K562 (cell line): ENCODE measurements at regions not wholly inside any gene's neighbourhood (a gene's known extent, or its start where the extent isn't known, plus 50 kb on each side); places are given as distances from the start of the nearest gene placed in this dataset.

Experiments used
- ATAC-seq: fragments of 200-7000 bp; cut with Tn5 transposase; 3 replicates; pipeline ENCODE4 v1.9.1; 2020; ENCODE audit warnings: moderate library complexity
- BruUV-seq: library from RNA; stranded (reverse); fragments of 400-500 nt; replicated peaks from 2 replicates; lab custom pipeline; 2021; lab: Mats Ljungman, UMichigan
- CTCF ChIA-PET: fragments of 300-600 bp; formaldehyde crosslinking; extraction: SDS; loops from one replicate; lab custom pipeline; 2021; ENCODE audit warnings: low intra/inter-chr PET ratio; lab: Yijun Ruan, JAX
- POLR2A ChIA-PET: fragments of 300-600, 350-650 bp; sonication (Branson Sonifier 250); formaldehyde crosslinking; extraction: SDS; loops from one replicate; lab custom pipeline; 2021; ENCODE audit warnings: antibody characterized with exemption, inconsistent platforms; lab: Yijun Ruan, JAX
- DNase-seq, 4 experiments: peaks; one replicate each; pipeline versions ENCODE4 v3.0.0 to v3.0.0-alpha.2; 2011 to 2018; ENCODE audit warnings: low spot score in 3 of 4, mixed read lengths in 3 of 4; ENCODE audit errors: extremely low read depth in 1 of 4
- FAIRE-seq: peaks from 2 replicates; lab custom pipeline; 2011; peaks lifted over from hg19 to GRCh38; lab: Jason Lieb, UNC
- H2AFZ ChIP-seq: 2 replicates; pipeline ENCODE4 v1.6.0; 2011; ENCODE audit warnings: low read depth, low read length, control low read depth, inconsistent platforms
- H3K27ac ChIP-seq: fragments of 200-600 bp; 3 replicates; pipeline ENCODE4 v1.8.0; 2011; ENCODE audit warnings: low read depth, mild to moderate bottlenecking, control low read depth, inconsistent platforms, low read length, moderate library complexity, mixed read lengths; ENCODE audit errors: extremely low read depth
- H3K27me3 ChIP-seq, 2 experiments: fragments of 300-600 bp in 1 of 2; 2 replicates in 1 of 2; 3 replicates in 1 of 2; pipeline versions ENCODE4 v1.6.0 to v1.8.0; 2011; ENCODE audit warnings: inconsistent platforms in 2 of 2, low read length in 2 of 2, mild to moderate bottlenecking in 1 of 2, mixed read lengths in 1 of 2, moderate library complexity in 1 of 2; ENCODE audit not compliant: control insufficient read depth in 2 of 2, insufficient read depth in 2 of 2
- H3K36me3 ChIP-seq: fragments of 300-600 bp; 3 replicates; pipeline ENCODE4 v1.8.0; 2011; ENCODE audit warnings: mild to moderate bottlenecking, low read length, inconsistent platforms; ENCODE audit not compliant: control insufficient read depth, insufficient read depth
- H3K4me1 ChIP-seq, 2 experiments: fragments of 200-600 bp in 1 of 2; replicated peaks in 1 of 2; 2 replicates in 1 of 2; 3 replicates in 1 of 2; pipeline versions ENCODE4 v1.5.1 to v1.8.0; 2011; ENCODE audit warnings: inconsistent platforms in 2 of 2, low read length in 2 of 2, mild to moderate bottlenecking in 1 of 2, mixed read lengths in 1 of 2, moderate library complexity in 1 of 2; ENCODE audit not compliant: control insufficient read depth in 2 of 2, insufficient read depth in 2 of 2
- H3K4me2 ChIP-seq: 2 replicates; pipeline ENCODE4 v1.6.1; 2011; ENCODE audit warnings: low read length, control low read depth, inconsistent platforms, mixed read lengths; ENCODE audit not compliant: insufficient read depth
- H3K4me3 ChIP-seq: fragments of 200-600 bp; sonication (generic), shearing (Covaris generic); 2 replicates; pipeline ENCODE4 v1.5.1; 2016; ENCODE audit warnings: control low read depth, inconsistent platforms
- H3K79me2 ChIP-seq: fragments of 200-600 bp; 3 replicates; pipeline ENCODE4 v1.8.0; 2011; ENCODE audit warnings: low read length, inconsistent platforms; ENCODE audit not compliant: control insufficient read depth, insufficient read depth
- H3K9ac ChIP-seq, 2 experiments: 2 replicates each; pipeline versions ENCODE4 v1.6.0 to v1.6.1; 2011; ENCODE audit warnings: low read depth in 2 of 2, low read length in 2 of 2, control low read depth in 1 of 2, inconsistent platforms in 1 of 2, mild to moderate bottlenecking in 1 of 2, mixed read lengths in 1 of 2; ENCODE audit not compliant: insufficient read depth in 1 of 2
- H3K9me1 ChIP-seq: one replicate; pipeline ENCODE4 v1.6.0; 2011; ENCODE audit warnings: inconsistent platforms, mild to moderate bottlenecking, low read length, moderate library complexity; ENCODE audit not compliant: control insufficient read depth, insufficient read depth
- H3K9me3 ChIP-seq: replicated peaks from 2 replicates; pipeline ENCODE4 v1.5.1; 2011; ENCODE audit warnings: low read depth, low read length, inconsistent platforms; ENCODE audit not compliant: control insufficient read depth, insufficient read depth
- H4K20me1 ChIP-seq: replicated peaks from 2 replicates; pipeline ENCODE4 v1.6.1; 2011; ENCODE audit warnings: low read length, inconsistent platforms, mixed read lengths; ENCODE audit not compliant: control insufficient read depth, insufficient read depth
- ETV1 ChIP-seq: fragments of 450-650 bp; conservative IDR thresholded peaks from 2 replicates; pipeline ENCODE4 v1.6.1; 2016; ENCODE audit warnings: missing genetic modification characterization, control low read depth, low read depth, missing compliant biosample characterization
- NEUROD1 ChIP-seq: fragments of 150-350 bp; IDR thresholded peaks from 2 replicates; pipeline ENCODE4 v1.6.1; 2014; ENCODE audit warnings: borderline replicate concordance, low read length, low read depth; ENCODE audit not compliant: partially characterized antibody
- PHF20 ChIP-seq: fragments of 450-650 bp; IDR thresholded peaks from 2 replicates; pipeline ENCODE4 v1.6.1; 2018; ENCODE audit not compliant: partially characterized antibody
- ZBTB5 ChIP-seq: fragments of 450-650 bp; IDR thresholded peaks from 2 replicates; pipeline ENCODE4 v1.6.1; 2017; ENCODE audit warnings: antibody characterized with exemption
- WGBS: fragments of 100-300 bp; shearing (Covaris generic); methylation state at CpG from one replicate; pipeline ENCODE4 v1.1.6; 2016; ENCODE audit warnings: low coverage, mixed read lengths; ENCODE audit not compliant: insufficient coverage; ENCODE audit errors: missing lambda C conversion rate; 5-methylcytosine and 5-hydroxymethylcytosine counted together
- in situ Hi-C: fragments of 300-500 bp; cut with MboI; formaldehyde crosslinking; loops from 4 replicates; pipeline ENCODE4 v1.15.0; 2018; ENCODE audit warnings: inconsistent platforms, mixed read lengths
- intact Hi-C: fragments of 100-400 bp; cut with micrococcal nuclease; formaldehyde crosslinking; loops from 2 replicates; pipeline ENCODE4 v1.14.2; 2022
- TF ChIP-seq, protein P1 (sequence below): sonication (generic); formaldehyde crosslinking; IDR thresholded peaks from 2 replicates; pipeline ENCODE4 v1.8.0; 2022; ENCODE audit warnings: mild to moderate bottlenecking, low read depth, missing genetic modification reagents

DNA sequence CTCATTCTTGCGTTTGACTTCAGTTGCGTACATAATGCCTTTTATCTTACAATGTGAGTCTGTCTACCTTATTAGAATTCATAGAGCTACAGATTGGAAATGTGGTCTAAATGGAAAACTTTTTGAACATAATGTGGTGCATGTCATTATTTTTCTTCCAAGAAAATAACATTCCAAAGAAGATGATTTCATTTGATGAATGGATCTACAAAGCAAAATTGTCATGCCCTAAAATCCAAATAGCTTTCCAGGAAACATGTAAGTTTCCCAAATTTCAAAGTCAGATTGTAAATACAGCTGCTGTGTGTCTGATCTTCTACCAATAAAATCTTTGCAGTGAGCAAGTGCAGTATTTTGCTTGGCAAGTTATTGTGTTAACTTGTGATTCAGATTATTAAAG lies 101.8 kb upstream of the FZD8 start:
- no peak for TF ChIP-seq PHF20
- TF ChIP-seq ZBTB5: no peak
- TF ChIP-seq, protein P1, sequence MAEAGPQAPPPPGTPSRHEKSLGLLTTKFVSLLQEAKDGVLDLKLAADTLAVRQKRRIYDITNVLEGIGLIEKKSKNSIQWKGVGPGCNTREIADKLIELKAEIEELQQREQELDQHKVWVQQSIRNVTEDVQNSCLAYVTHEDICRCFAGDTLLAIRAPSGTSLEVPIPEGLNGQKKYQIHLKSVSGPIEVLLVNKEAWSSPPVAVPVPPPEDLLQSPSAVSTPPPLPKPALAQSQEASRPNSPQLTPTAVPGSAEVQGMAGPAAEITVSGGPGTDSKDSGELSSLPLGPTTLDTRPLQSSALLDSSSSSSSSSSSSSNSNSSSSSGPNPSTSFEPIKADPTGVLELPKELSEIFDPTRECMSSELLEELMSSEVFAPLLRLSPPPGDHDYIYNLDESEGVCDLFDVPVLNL (CRISPR knock-in tag): no peak
- TF ChIP-seq NEUROD1: no peak
- TF ChIP-seq ETV1: no peak
- DNase-seq (no peak), ATAC-seq (no peak), FAIRE-seq (no peak)
- H3K4me2 ChIP-seq: no peak overlapping the region
- H3K4me1 ChIP-seq: no peaks in the 10 kb centered on the region
- no peaks in the 10 kb centered on the region for H4K20me1 ChIP-seq
- no peaks in the 10 kb centered on the region for H3K9me3 ChIP-seq
- ChIA-PET POLR2A (no interaction called here), CTCF (no interaction called here)
- 0% methylated on average over 2 of the region's 2 CpGs for WGBS
- BruUV-seq: no TSS peak
- no peak overlapping the region for H2AFZ ChIP-seq
- in situ Hi-C loops: no loop called here
- H3K9ac ChIP-seq: no peak overlapping the region
- no peaks in the 10 kb centered on the region for H3K9me1 ChIP-seq
- no peak overlapping the region for H3K27ac ChIP-seq
- no peak overlapping the region for H3K4me3 ChIP-seq
- intact Hi-C loops: no loop called here
- H3K36me3 ChIP-seq: no peaks in the 10 kb centered on the region
- H3K27me3 ChIP-seq: no peaks in the 10 kb centered on the region
- no peaks in the 10 kb centered on the region for H3K79me2 ChIP-seq
